Endothelial cell of umbilical vein (primary cell): ENCODE measurements at regions not wholly inside any gene's neighbourhood (a gene's known extent, or its start where the extent isn't known, plus 50 kb on each side); places are given as distances from the start of the nearest gene placed in this dataset.

Source experiments
- BruUV-seq: library from RNA; stranded (reverse); fragments of 400-500 nt; replicated peaks from 2 replicates; lab custom pipeline; 2021; lab: Mats Ljungman, UMichigan
- CTCF ChIA-PET: fragments of 300-600, 350-600 bp; sonication (Branson Sonifier 250); formaldehyde crosslinking; loops from one replicate; lab custom pipeline; 2021; ENCODE audit warnings: antibody characterized with exemption, inconsistent platforms; lab: Charles Lee
- POLR2A ChIA-PET: fragments of 300-600, 350-600 bp; sonication (Branson Sonifier 250); formaldehyde crosslinking; loops from one replicate; lab custom pipeline; 2021; ENCODE audit warnings: antibody characterized with exemption, inconsistent platforms; lab: Charles Lee
- DNase-seq: peaks from one replicate; pipeline ENCODE4 v3.0.0-alpha.2; 2011; ENCODE audit warnings: low read depth, low spot score
- FAIRE-seq: peaks from 2 replicates; lab custom pipeline; 2011; peaks lifted over from hg19 to GRCh38; lab: Jason Lieb, UNC
- H2AFZ ChIP-seq: 2 replicates; pipeline ENCODE4 v1.6.0; 2012; ENCODE audit warnings: low read depth, low read length, control low read depth, inconsistent platforms
- H3K27ac ChIP-seq: 2 replicates; pipeline ENCODE4 v1.5.1; 2011; ENCODE audit warnings: low read depth, mild to moderate bottlenecking, control low read depth, low read length, moderate library complexity; ENCODE audit not compliant: insufficient read depth
- H3K27me3 ChIP-seq, 2 experiments: 2 replicates each; pipeline versions ENCODE4 v1.6.0 to v1.6.1; 2011; ENCODE audit warnings: low read length in 2 of 2, mixed read lengths in 1 of 2; ENCODE audit not compliant: control insufficient read depth in 2 of 2, insufficient read depth in 2 of 2
- H3K36me3 ChIP-seq, 2 experiments: 2 replicates in 1 of 2; 3 replicates in 1 of 2; pipeline ENCODE4 v1.5.1; 2011; ENCODE audit warnings: low read length in 2 of 2, mild to moderate bottlenecking in 1 of 2, moderate library complexity in 1 of 2; ENCODE audit not compliant: control insufficient read depth in 2 of 2, insufficient read depth in 2 of 2; ENCODE audit errors: extremely low read depth in 1 of 2
- H3K4me1 ChIP-seq: 3 replicates; pipeline ENCODE4 v1.5.1; 2011; ENCODE audit warnings: mild to moderate bottlenecking, low read length; ENCODE audit not compliant: control insufficient read depth, insufficient read depth; ENCODE audit errors: extremely low read depth
- H3K4me2 ChIP-seq: 2 replicates; pipeline ENCODE4 v1.6.1; 2011; ENCODE audit warnings: low read length, control low read depth, mixed read lengths; ENCODE audit not compliant: insufficient read depth
- H3K4me3 ChIP-seq, 3 experiments: fragments of 200-600 bp in 1 of 3; sonication (generic), shearing (Covaris generic) in 1 of 3; replicated peaks in 1 of 3; 2 replicates each; pipeline ENCODE4 v1.5.1; 2011 to 2016; ENCODE audit warnings: control low read depth in 3 of 3, low read length in 3 of 3, mild to moderate bottlenecking in 2 of 3, inconsistent platforms in 1 of 3, low read depth in 1 of 3, moderate library complexity in 1 of 3; ENCODE audit not compliant: insufficient read depth in 1 of 3
- H3K79me2 ChIP-seq: 2 replicates; pipeline ENCODE4 v1.6.0; 2012; ENCODE audit warnings: low read length, inconsistent platforms; ENCODE audit not compliant: control insufficient read depth, insufficient read depth
- H3K9ac ChIP-seq: replicated peaks from 2 replicates; pipeline ENCODE3; 2011; ENCODE audit warnings: low read length, control low read depth; ENCODE audit not compliant: insufficient read depth; ENCODE audit errors: extremely low read depth
- H3K9me1 ChIP-seq: replicated peaks from 3 replicates; pipeline ENCODE4 v1.6.0; 2011; ENCODE audit warnings: mild to moderate bottlenecking, low read length; ENCODE audit not compliant: control insufficient read depth, insufficient read depth; ENCODE audit errors: extremely low read depth
- H3K9me3 ChIP-seq: replicated peaks from 2 replicates; pipeline ENCODE4 v1.5.1; 2012; ENCODE audit warnings: low read length, inconsistent platforms; ENCODE audit not compliant: control insufficient read depth, insufficient read depth
- H4K20me1 ChIP-seq: replicated peaks from 2 replicates; pipeline ENCODE3; 2011; ENCODE audit warnings: mild to moderate bottlenecking, low read length; ENCODE audit not compliant: control insufficient read depth, insufficient read depth; ENCODE audit errors: extremely low read depth
- EZH2 ChIP-seq: IDR thresholded peaks from 2 replicates; pipeline ENCODE4 v1.6.1; 2012; ENCODE audit warnings: borderline replicate concordance, low read depth, mild to moderate bottlenecking, moderate library complexity, low read length, inconsistent platforms; ENCODE audit not compliant: severe bottlenecking
- FOS ChIP-seq: IDR thresholded peaks from 2 replicates; pipeline ENCODE4 v1.6.1; 2011; ENCODE audit warnings: mild to moderate bottlenecking, low read length, moderate library complexity, borderline replicate concordance; ENCODE audit not compliant: insufficient read depth
- GATA2 ChIP-seq: IDR thresholded peaks from 2 replicates; pipeline ENCODE4 v1.7.0; 2011; ENCODE audit warnings: low read depth, mild to moderate bottlenecking, moderate library complexity, mixed read lengths, low read length; ENCODE audit not compliant: insufficient read length, insufficient read depth
- JUN ChIP-seq: IDR thresholded peaks from 2 replicates; pipeline ENCODE4 v1.6.1; 2011; ENCODE audit warnings: borderline replicate concordance, low read depth; ENCODE audit not compliant: insufficient read length, insufficient read depth
- MYC ChIP-seq: IDR thresholded peaks from one replicate; pipeline ENCODE4 v1.6.1; 2011; ENCODE audit warnings: mild to moderate bottlenecking, low read depth, low read length
- POLR2A ChIP-seq: IDR thresholded peaks from 2 replicates; pipeline ENCODE4 v1.6.1; 2012; ENCODE audit warnings: low read depth, mild to moderate bottlenecking, control low read depth, low read length
- POLR2AphosphoS5 ChIP-seq: IDR thresholded peaks from 2 replicates; pipeline ENCODE4 v1.6.1; 2012; ENCODE audit warnings: low read depth, mild to moderate bottlenecking, control low read depth, low read length, moderate library complexity; ENCODE audit not compliant: insufficient read depth
- dilution Hi-C: fragments of 300-500 bp; cut with MboI; formaldehyde crosslinking; loops from one replicate; pipeline ENCODE4 v1.15.0; 2019; ENCODE audit warnings: low sequenced_read_pairs; ENCODE audit not compliant: extremely low pct_ligation_motif_present
- intact Hi-C: fragments of 100-400 bp; cut with micrococcal nuclease; formaldehyde crosslinking; loops from one replicate; pipeline ENCODE4 v1.10.0; 2022
- TF ChIP-seq, protein P1 (sequence below), 2 donors: IDR thresholded peaks; 1 replicate in 1 of 2; 2 replicates in 1 of 2; pipeline ENCODE4 v1.5.1; 2011; ENCODE audit warnings: low read length in 2 of 2, mild to moderate bottlenecking in 2 of 2, moderate library complexity in 2 of 2, control low read depth in 1 of 2, inconsistent platforms in 1 of 2, low read depth in 1 of 2; ENCODE audit not compliant: insufficient read depth in 1 of 2; ENCODE audit errors: extremely low read depth in 1 of 2
- TF ChIP-seq, protein P2 (sequence below): IDR thresholded peaks from 2 replicates; pipeline ENCODE4 v1.6.1; 2011; ENCODE audit not compliant: insufficient read depth, insufficient read length

DNA sequence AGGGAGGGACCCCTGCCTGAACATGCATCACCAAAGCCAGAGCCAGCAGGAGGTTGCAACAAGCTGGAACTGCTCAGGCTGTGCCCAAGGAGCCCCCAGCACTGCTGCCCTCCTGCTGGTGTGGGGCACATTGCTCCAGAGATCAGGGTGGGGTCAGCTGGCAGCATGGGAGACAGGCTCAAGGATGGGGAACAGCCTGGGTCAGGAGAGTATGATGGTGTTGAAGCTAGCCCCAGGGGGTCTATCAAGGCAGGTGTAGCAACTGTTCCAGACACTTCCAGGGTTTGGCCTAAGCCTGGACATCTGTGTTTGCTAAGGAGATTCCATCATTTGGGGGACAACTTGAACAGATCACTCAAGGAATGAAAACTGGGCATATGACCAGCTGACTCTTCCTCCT is 133.1 kb downstream of the ATPSCKMT start:
- Histone ChIP-seq H3K79me2 (no peaks in the 10 kb centered on the region), H3K9ac (no peak overlapping the region), H3K9me3 (no peaks in the 10 kb centered on the region), H3K4me3 (no peak overlapping the region), H3K27ac (no peak overlapping the region), H3K4me1 (no peaks in the 10 kb centered on the region), H3K36me3 (no peaks in the 10 kb centered on the region), H2AFZ (no peak overlapping the region), H3K4me2 (no peak overlapping the region), H3K27me3 (no peaks in the 10 kb centered on the region), H4K20me1 (no peaks in the 10 kb centered on the region), H3K9me1 (no peaks in the 10 kb centered on the region)
- FAIRE-seq (no peak), DNase-seq (no peak)
- no TSS peak for BruUV-seq
- CTCF ChIA-PET = no interaction called here
- POLR2A ChIA-PET = no interaction called here
- dilution Hi-C loops (no loop called here), intact Hi-C loops (no loop called here)
- no peak for TF ChIP-seq GATA2
- TF ChIP-seq FOS = no peak
- TF ChIP-seq EZH2 = no peak
- TF ChIP-seq, protein P1, sequence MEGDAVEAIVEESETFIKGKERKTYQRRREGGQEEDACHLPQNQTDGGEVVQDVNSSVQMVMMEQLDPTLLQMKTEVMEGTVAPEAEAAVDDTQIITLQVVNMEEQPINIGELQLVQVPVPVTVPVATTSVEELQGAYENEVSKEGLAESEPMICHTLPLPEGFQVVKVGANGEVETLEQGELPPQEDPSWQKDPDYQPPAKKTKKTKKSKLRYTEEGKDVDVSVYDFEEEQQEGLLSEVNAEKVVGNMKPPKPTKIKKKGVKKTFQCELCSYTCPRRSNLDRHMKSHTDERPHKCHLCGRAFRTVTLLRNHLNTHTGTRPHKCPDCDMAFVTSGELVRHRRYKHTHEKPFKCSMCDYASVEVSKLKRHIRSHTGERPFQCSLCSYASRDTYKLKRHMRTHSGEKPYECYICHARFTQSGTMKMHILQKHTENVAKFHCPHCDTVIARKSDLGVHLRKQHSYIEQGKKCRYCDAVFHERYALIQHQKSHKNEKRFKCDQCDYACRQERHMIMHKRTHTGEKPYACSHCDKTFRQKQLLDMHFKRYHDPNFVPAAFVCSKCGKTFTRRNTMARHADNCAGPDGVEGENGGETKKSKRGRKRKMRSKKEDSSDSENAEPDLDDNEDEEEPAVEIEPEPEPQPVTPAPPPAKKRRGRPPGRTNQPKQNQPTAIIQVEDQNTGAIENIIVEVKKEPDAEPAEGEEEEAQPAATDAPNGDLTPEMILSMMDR (IDR thresholded peaks at IDR 0.05; ENCODE audit: extremely low read depth in 1 of 2, insufficient read depth in 1 of 2, low read depth in 1 of 2, low read length in 2 of 2) = no peak
- TF ChIP-seq JUN = no peak
- TF ChIP-seq, protein P2, sequence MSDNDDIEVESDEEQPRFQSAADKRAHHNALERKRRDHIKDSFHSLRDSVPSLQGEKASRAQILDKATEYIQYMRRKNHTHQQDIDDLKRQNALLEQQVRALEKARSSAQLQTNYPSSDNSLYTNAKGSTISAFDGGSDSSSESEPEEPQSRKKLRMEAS = no peak
- no peak for TF ChIP-seq MYC
- no peak for TF ChIP-seq POLR2AphosphoS5
- TF ChIP-seq POLR2A = no peak
